ENCODE measurements at regions not wholly inside any gene's neighbourhood (a gene's known extent, or its start where the extent isn't known, plus 50 kb on each side); places are given as distances from the start of the nearest gene placed in this dataset.

DNA sequence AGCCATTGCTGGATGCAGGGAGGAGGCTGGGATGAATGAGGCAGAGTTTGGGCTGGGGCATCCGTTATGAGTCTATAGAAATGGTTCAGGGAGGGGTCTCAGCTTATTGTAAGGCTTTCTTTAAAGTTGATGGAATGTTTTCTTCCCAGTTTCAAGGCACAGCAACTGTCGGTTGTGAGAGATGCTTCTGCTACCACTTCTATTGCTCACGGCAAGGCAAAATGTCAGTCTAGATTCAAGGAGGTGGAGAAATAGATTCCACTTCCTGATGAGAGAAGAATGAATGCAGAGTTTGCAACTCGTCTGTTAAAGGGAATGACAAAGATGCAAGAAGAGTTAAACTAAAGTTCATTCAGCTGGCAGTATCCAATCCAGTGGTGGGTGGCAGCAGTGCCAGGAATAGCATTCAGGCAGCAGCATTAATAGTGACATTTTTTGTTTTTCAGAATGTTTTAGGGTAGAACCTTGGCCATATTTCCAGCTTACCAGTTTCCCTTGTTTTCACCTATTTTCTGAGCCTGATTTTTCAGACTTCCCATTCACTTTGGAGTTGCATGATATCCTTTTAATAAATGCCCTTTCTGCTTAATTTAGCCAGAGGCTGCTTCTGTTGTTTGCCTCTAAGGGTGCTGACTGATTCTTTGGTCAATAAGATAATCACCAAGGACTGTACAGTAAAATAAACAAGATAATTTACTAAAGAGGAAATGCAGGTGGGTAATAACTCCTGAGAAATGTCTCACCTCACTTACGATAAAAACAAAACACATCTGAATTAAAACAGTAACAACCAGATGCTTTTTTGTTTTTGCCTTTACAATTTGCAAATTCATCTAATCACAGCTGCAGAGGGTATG lies 138.4 kb downstream of the RPIA start:
- H3K4me3 ChIP-seq, result no peak overlapping the region
- H3K4me1 ChIP-seq, result no peaks in the 10 kb centered on the region
- DNase-seq (ENCODE audit: low spot score in 2 of 2), result no peak
- intact Hi-C loops (cut with DNase I), result no loop called here
- H3K36me3 ChIP-seq, result no peaks in the 10 kb centered on the region
- no peak overlapping the region for H3K27ac ChIP-seq
- TF ChIP-seq, protein P1, sequence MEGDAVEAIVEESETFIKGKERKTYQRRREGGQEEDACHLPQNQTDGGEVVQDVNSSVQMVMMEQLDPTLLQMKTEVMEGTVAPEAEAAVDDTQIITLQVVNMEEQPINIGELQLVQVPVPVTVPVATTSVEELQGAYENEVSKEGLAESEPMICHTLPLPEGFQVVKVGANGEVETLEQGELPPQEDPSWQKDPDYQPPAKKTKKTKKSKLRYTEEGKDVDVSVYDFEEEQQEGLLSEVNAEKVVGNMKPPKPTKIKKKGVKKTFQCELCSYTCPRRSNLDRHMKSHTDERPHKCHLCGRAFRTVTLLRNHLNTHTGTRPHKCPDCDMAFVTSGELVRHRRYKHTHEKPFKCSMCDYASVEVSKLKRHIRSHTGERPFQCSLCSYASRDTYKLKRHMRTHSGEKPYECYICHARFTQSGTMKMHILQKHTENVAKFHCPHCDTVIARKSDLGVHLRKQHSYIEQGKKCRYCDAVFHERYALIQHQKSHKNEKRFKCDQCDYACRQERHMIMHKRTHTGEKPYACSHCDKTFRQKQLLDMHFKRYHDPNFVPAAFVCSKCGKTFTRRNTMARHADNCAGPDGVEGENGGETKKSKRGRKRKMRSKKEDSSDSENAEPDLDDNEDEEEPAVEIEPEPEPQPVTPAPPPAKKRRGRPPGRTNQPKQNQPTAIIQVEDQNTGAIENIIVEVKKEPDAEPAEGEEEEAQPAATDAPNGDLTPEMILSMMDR (IDR thresholded peaks at IDR 0.05), result no peak
- no peaks in the 10 kb centered on the region for H3K27me3 ChIP-seq
- no peaks in the 10 kb centered on the region for H3K9me3 ChIP-seq

GRCh38 chr2:88831071-88831791 lies 139.8 kb downstream of the RPIA start:
- H3K27me3 ChIP-seq, result no peaks in the 10 kb centered on the region
- no peak overlapping the region for H3K4me3 ChIP-seq
- H3K27ac ChIP-seq, result no peak overlapping the region
- no peaks in the 10 kb centered on the region for H3K36me3 ChIP-seq
- no peaks in the 10 kb centered on the region for H3K4me1 ChIP-seq
- intact Hi-C loops (cut with DNase I), result no loop called here
- DNase-seq (ENCODE audit: low spot score in 2 of 2), result no peak
- TF ChIP-seq, protein P1 (IDR thresholded peaks at IDR 0.05), result no peak
- no peaks in the 10 kb centered on the region for H3K9me3 ChIP-seq

GRCh38 chr2:88831792-88832248 lies 140.3 kb downstream of the RPIA start:
- Histone ChIP-seq H3K27me3 (no peaks in the 10 kb centered on the region), H3K4me1 (no peaks in the 10 kb centered on the region), H3K27ac (no peak overlapping the region), H3K9me3 (no peaks in the 10 kb centered on the region), H3K36me3 (no peaks in the 10 kb centered on the region), H3K4me3 (no peak overlapping the region)
- TF ChIP-seq, protein P1 (IDR thresholded peaks at IDR 0.05), result peak in 2 of 3 experiments; percentile 9 to 21
- intact Hi-C loops (cut with DNase I), result no loop called here
- DNase-seq (ENCODE audit: low spot score in 2 of 2), result no peak

- Histone ChIP-seq H3K27ac (no peak overlapping the region), H3K4me1 (no peaks in the 10 kb centered on the region), H3K36me3 (no peaks in the 10 kb centered on the region), H3K9me3 (no peaks in the 10 kb centered on the region), H3K4me3 (no peak overlapping the region), H3K27me3 (no peaks in the 10 kb centered on the region)
- intact Hi-C loops (cut with DNase I), result no loop called here
- TF ChIP-seq, protein P1 (IDR thresholded peaks at IDR 0.05), result no peak
- no peak for DNase-seq (ENCODE audit: low spot score in 2 of 2)
Observed at GRCh38 chr2:88832311-88832991, 141.0 kb downstream of the RPIA start.

GRCh38 chr2:88832992-88833389 lies 141.5 kb downstream of the RPIA start:
- Histone ChIP-seq H3K36me3 (no peaks in the 10 kb centered on the region), H3K4me1 (no peaks in the 10 kb centered on the region), H3K4me3 (no peak overlapping the region), H3K27ac (no peak overlapping the region), H3K9me3 (no peaks in the 10 kb centered on the region), H3K27me3 (no peaks in the 10 kb centered on the region)
- TF ChIP-seq, protein P1 (IDR thresholded peaks at IDR 0.05), result no peak
- DNase-seq (ENCODE audit: low spot score in 2 of 2), result no peak
- intact Hi-C loops (cut with DNase I), result no loop called here

Data from ascending aorta (tissue), 2 donors.